NB4 (cell line): ENCODE measurements at regions not wholly inside any gene's neighbourhood (a gene's known extent, or its start where the extent isn't known, plus 50 kb on each side); places are given as distances from the start of the nearest gene placed in this dataset.

Source experiments
- MYC ChIP-seq: IDR thresholded peaks from 2 replicates; pipeline ENCODE4 v1.6.1; 2011; ENCODE audit warnings: low read depth, low read length
- POLR2A ChIP-seq: IDR thresholded peaks from 2 replicates; pipeline ENCODE4 v1.6.1; 2011; ENCODE audit warnings: mild to moderate bottlenecking; ENCODE audit not compliant: insufficient read length; ENCODE audit errors: extremely low read depth
- TF ChIP-seq, protein P1 (sequence below): IDR thresholded peaks from one replicate; pipeline ENCODE4 v1.5.1; 2012; ENCODE audit warnings: low read depth, low read length
- TF ChIP-seq, protein P2 (sequence below): IDR thresholded peaks from 2 replicates; pipeline ENCODE4 v1.6.1; 2011; ENCODE audit warnings: low read depth, low read length

DNA sequence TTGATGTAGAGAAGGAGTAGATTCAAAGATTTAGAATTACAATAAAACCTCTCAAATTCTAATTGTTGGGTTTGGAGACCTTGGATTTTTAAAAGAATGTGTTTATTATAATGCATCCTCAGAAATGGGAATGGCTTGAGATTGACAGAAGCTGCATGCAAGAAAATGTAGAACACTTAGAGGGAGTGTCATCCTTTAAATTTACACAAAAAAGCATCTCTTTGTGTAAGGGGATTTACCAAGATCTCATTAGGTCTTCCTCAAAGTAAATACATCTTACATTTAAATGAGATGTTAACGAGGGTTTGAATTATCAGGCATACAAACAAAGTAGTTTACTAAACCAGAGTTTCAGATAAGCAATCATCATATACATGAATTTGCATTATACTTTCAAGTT, 615.0 kb downstream of the FAM133A start:
- TF ChIP-seq, protein P1, sequence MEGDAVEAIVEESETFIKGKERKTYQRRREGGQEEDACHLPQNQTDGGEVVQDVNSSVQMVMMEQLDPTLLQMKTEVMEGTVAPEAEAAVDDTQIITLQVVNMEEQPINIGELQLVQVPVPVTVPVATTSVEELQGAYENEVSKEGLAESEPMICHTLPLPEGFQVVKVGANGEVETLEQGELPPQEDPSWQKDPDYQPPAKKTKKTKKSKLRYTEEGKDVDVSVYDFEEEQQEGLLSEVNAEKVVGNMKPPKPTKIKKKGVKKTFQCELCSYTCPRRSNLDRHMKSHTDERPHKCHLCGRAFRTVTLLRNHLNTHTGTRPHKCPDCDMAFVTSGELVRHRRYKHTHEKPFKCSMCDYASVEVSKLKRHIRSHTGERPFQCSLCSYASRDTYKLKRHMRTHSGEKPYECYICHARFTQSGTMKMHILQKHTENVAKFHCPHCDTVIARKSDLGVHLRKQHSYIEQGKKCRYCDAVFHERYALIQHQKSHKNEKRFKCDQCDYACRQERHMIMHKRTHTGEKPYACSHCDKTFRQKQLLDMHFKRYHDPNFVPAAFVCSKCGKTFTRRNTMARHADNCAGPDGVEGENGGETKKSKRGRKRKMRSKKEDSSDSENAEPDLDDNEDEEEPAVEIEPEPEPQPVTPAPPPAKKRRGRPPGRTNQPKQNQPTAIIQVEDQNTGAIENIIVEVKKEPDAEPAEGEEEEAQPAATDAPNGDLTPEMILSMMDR = no peak
- TF ChIP-seq POLR2A (no peak), MYC (no peak)
- TF ChIP-seq, protein P2, sequence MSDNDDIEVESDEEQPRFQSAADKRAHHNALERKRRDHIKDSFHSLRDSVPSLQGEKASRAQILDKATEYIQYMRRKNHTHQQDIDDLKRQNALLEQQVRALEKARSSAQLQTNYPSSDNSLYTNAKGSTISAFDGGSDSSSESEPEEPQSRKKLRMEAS = no peak
